ENCODE measurements at regions not wholly inside any gene's neighbourhood (a gene's known extent, or its start where the extent isn't known, plus 50 kb on each side); places are given as distances from the start of the nearest gene placed in this dataset.

GRCh38 chr4:74545448-74545847 lies 100.5 kb downstream of the AREG start:
- TF ChIP-seq CTCF (IDR thresholded peaks at IDR 0.05) (no peak), POLR2A (IDR thresholded peaks at IDR 0.05) (no peak)
